ENCODE measurements at regions not wholly inside any gene's neighbourhood (a gene's known extent, or its start where the extent isn't known, plus 50 kb on each side); places are given as distances from the start of the nearest gene placed in this dataset.

GRCh38 chr20:12597551-12597950 lies 411.2 kb upstream of the SPTLC3 start:
- Histone ChIP-seq H4K20me1 (ENCODE audit: low read depth, low read length) (no peaks in the 10 kb centered on the region), H3K27me3 (ENCODE audit: low read length) (no peaks in the 10 kb centered on the region), H3K27ac (ENCODE audit: low read depth, low read length) (no peak overlapping the region), H3K79me2 (ENCODE audit: insufficient read depth, low read length) (no peaks in the 10 kb centered on the region), H3K4me3 (ENCODE audit: insufficient read depth, low read length, poor library complexity, severe bottlenecking) (no peak overlapping the region), H3K36me3 (ENCODE audit: low read length) (no peaks in the 10 kb centered on the region), H3K9ac (ENCODE audit: low read length) (no peak overlapping the region), H2AFZ (ENCODE audit: low read depth, low read length, severe bottlenecking) (no peak overlapping the region), H3K4me2 (ENCODE audit: low read depth, low read length, poor library complexity, severe bottlenecking) (no peak overlapping the region), H3K9me2 (replicated peaks; ENCODE audit: insufficient read depth, low read length) (no peaks in the 10 kb centered on the region), H3F3A (ENCODE audit: insufficient read depth) (no peaks in the 10 kb centered on the region), H3K9me3 (ENCODE audit: insufficient read depth, low read length) (no peaks in the 10 kb centered on the region)
- TF ChIP-seq CTCF (IDR thresholded peaks at IDR 0.05; ENCODE audit: insufficient read depth, low read length, poor library complexity, severe bottlenecking) (no peak), EZH2phosphoT487 (conservative IDR thresholded peaks at IDR 0.05; ENCODE audit: low read length) (no peak)

GRCh38 chr20:12598894-12599293 lies 409.9 kb upstream of the SPTLC3 start:
- Histone ChIP-seq H2AFZ (ENCODE audit: low read depth, low read length, severe bottlenecking) (no peak overlapping the region), H3K9me3 (ENCODE audit: insufficient read depth, low read length) (no peaks in the 10 kb centered on the region), H3F3A (ENCODE audit: insufficient read depth) (no peaks in the 10 kb centered on the region), H4K20me1 (ENCODE audit: low read depth, low read length) (no peaks in the 10 kb centered on the region), H3K27me3 (ENCODE audit: low read length) (no peaks in the 10 kb centered on the region), H3K36me3 (ENCODE audit: low read length) (no peaks in the 10 kb centered on the region), H3K4me3 (ENCODE audit: insufficient read depth, low read length, poor library complexity, severe bottlenecking) (no peak overlapping the region), H3K79me2 (ENCODE audit: insufficient read depth, low read length) (no peaks in the 10 kb centered on the region), H3K9ac (ENCODE audit: low read length) (no peak overlapping the region), H3K9me2 (replicated peaks; ENCODE audit: insufficient read depth, low read length) (no peaks in the 10 kb centered on the region), H3K4me2 (ENCODE audit: low read depth, low read length, poor library complexity, severe bottlenecking) (no peak overlapping the region), H3K27ac (ENCODE audit: low read depth, low read length) (no peak overlapping the region)
- TF ChIP-seq EZH2phosphoT487 (conservative IDR thresholded peaks at IDR 0.05; ENCODE audit: low read length), result no peak
- no peak for TF ChIP-seq CTCF (IDR thresholded peaks at IDR 0.05; ENCODE audit: insufficient read depth, low read length, poor library complexity, severe bottlenecking)

GRCh38 chr20:12599494-12599893 lies 409.3 kb upstream of the SPTLC3 start:
- Histone ChIP-seq H3K9me2 (replicated peaks; ENCODE audit: insufficient read depth, low read length) (no peaks in the 10 kb centered on the region), H4K20me1 (ENCODE audit: low read depth, low read length) (no peaks in the 10 kb centered on the region), H2AFZ (ENCODE audit: low read depth, low read length, severe bottlenecking) (no peak overlapping the region), H3K79me2 (ENCODE audit: insufficient read depth, low read length) (no peaks in the 10 kb centered on the region), H3K9ac (ENCODE audit: low read length) (no peak overlapping the region), H3K36me3 (ENCODE audit: low read length) (no peaks in the 10 kb centered on the region), H3K4me3 (ENCODE audit: insufficient read depth, low read length, poor library complexity, severe bottlenecking) (no peak overlapping the region), H3K27me3 (ENCODE audit: low read length) (no peaks in the 10 kb centered on the region), H3K4me2 (ENCODE audit: low read depth, low read length, poor library complexity, severe bottlenecking) (no peak overlapping the region), H3F3A (ENCODE audit: insufficient read depth) (no peaks in the 10 kb centered on the region), H3K9me3 (ENCODE audit: insufficient read depth, low read length) (no peaks in the 10 kb centered on the region), H3K27ac (ENCODE audit: low read depth, low read length) (no peak overlapping the region)
- TF ChIP-seq CTCF (IDR thresholded peaks at IDR 0.05; ENCODE audit: insufficient read depth, low read length, poor library complexity, severe bottlenecking), result no peak
- TF ChIP-seq EZH2phosphoT487 (conservative IDR thresholded peaks at IDR 0.05; ENCODE audit: low read length), result no peak
